ENCODE measurements at regions not wholly inside any gene's neighbourhood (a gene's known extent, or its start where the extent isn't known, plus 50 kb on each side); places are given as distances from the start of the nearest gene placed in this dataset.

- DNase-seq (ENCODE audit: low spot score) (no peak), ATAC-seq (ENCODE audit: low read depth) (no peak)
- no peak for TF ChIP-seq CTCF (IDR thresholded peaks at IDR 0.05; ENCODE audit: poor library complexity, severe bottlenecking)
- no peak overlapping the region for H3K4me3 ChIP-seq (ENCODE audit: severe bottlenecking)
- H3K4me1 ChIP-seq (ENCODE audit: insufficient read depth, poor library complexity, severe bottlenecking) = no peaks in the 10 kb centered on the region
- H3K9me3 ChIP-seq (ENCODE audit: severe bottlenecking) = no peaks in the 10 kb centered on the region
- H3K27me3 ChIP-seq (ENCODE audit: insufficient read depth, poor library complexity, severe bottlenecking) = no peaks in the 10 kb centered on the region
- no peak overlapping the region for H3K27ac ChIP-seq (ENCODE audit: poor library complexity, severe bottlenecking)
- H3K36me3 ChIP-seq (ENCODE audit: low read depth) = no peaks in the 10 kb centered on the region
Observed at GRCh38 chr2:128556089-128556488, 237.4 kb upstream of the HS6ST1 start.

GRCh38 chr2:128556633-128557032, 238.0 kb upstream of the HS6ST1 start:
- Histone ChIP-seq H3K36me3 (ENCODE audit: low read depth) (no peaks in the 10 kb centered on the region), H3K27ac (ENCODE audit: poor library complexity, severe bottlenecking) (no peak overlapping the region), H3K4me1 (ENCODE audit: insufficient read depth, poor library complexity, severe bottlenecking) (no peaks in the 10 kb centered on the region), H3K27me3 (ENCODE audit: insufficient read depth, poor library complexity, severe bottlenecking) (no peaks in the 10 kb centered on the region), H3K9me3 (ENCODE audit: severe bottlenecking) (no peaks in the 10 kb centered on the region), H3K4me3 (ENCODE audit: severe bottlenecking) (no peak overlapping the region)
- no peak for ATAC-seq (ENCODE audit: low read depth)
- DNase-seq (ENCODE audit: low spot score) = no peak
- TF ChIP-seq CTCF (IDR thresholded peaks at IDR 0.05; ENCODE audit: poor library complexity, severe bottlenecking) = no peak

GRCh38 chr2:128557069-128557468, 238.4 kb upstream of the HS6ST1 start:
- no peak overlapping the region for H3K4me3 ChIP-seq (ENCODE audit: severe bottlenecking)
- H3K36me3 ChIP-seq (ENCODE audit: low read depth) = no peaks in the 10 kb centered on the region
- no peak for TF ChIP-seq CTCF (IDR thresholded peaks at IDR 0.05; ENCODE audit: poor library complexity, severe bottlenecking)
- no peak for ATAC-seq (ENCODE audit: low read depth)
- no peaks in the 10 kb centered on the region for H3K27me3 ChIP-seq (ENCODE audit: insufficient read depth, poor library complexity, severe bottlenecking)
- H3K9me3 ChIP-seq (ENCODE audit: severe bottlenecking) = no peaks in the 10 kb centered on the region
- H3K4me1 ChIP-seq (ENCODE audit: insufficient read depth, poor library complexity, severe bottlenecking) = no peaks in the 10 kb centered on the region
- DNase-seq (ENCODE audit: low spot score) = no peak
- no peak overlapping the region for H3K27ac ChIP-seq (ENCODE audit: poor library complexity, severe bottlenecking)

GRCh38 chr2:128557831-128558241, 239.2 kb upstream of the HS6ST1 start:
- no peak for ATAC-seq (ENCODE audit: low read depth)
- Histone ChIP-seq H3K9me3 (ENCODE audit: severe bottlenecking) (no peaks in the 10 kb centered on the region), H3K4me3 (ENCODE audit: severe bottlenecking) (no peak overlapping the region), H3K36me3 (ENCODE audit: low read depth) (no peaks in the 10 kb centered on the region), H3K4me1 (ENCODE audit: insufficient read depth, poor library complexity, severe bottlenecking) (no peaks in the 10 kb centered on the region), H3K27me3 (ENCODE audit: insufficient read depth, poor library complexity, severe bottlenecking) (no peaks in the 10 kb centered on the region), H3K27ac (ENCODE audit: poor library complexity, severe bottlenecking) (no peak overlapping the region)
- TF ChIP-seq CTCF (IDR thresholded peaks at IDR 0.05; ENCODE audit: poor library complexity, severe bottlenecking) = no peak
- no peak for DNase-seq (ENCODE audit: low spot score)

- ATAC-seq (ENCODE audit: low read depth) (no peak), DNase-seq (ENCODE audit: low spot score) (no peak)
- Histone ChIP-seq H3K27me3 (ENCODE audit: insufficient read depth, poor library complexity, severe bottlenecking) (no peaks in the 10 kb centered on the region), H3K9me3 (ENCODE audit: severe bottlenecking) (no peaks in the 10 kb centered on the region), H3K27ac (ENCODE audit: poor library complexity, severe bottlenecking) (no peak overlapping the region), H3K4me1 (ENCODE audit: insufficient read depth, poor library complexity, severe bottlenecking) (no peaks in the 10 kb centered on the region), H3K36me3 (ENCODE audit: low read depth) (no peaks in the 10 kb centered on the region), H3K4me3 (ENCODE audit: severe bottlenecking) (no peak overlapping the region)
- TF ChIP-seq CTCF (IDR thresholded peaks at IDR 0.05; ENCODE audit: poor library complexity, severe bottlenecking) = no peak
Observed at GRCh38 chr2:128558441-128558840, 239.8 kb upstream of the HS6ST1 start.
